ENCODE measurements at regions not wholly inside any gene's neighbourhood (a gene's known extent, or its start where the extent isn't known, plus 50 kb on each side); places are given as distances from the start of the nearest gene placed in this dataset.

- no peak for TF ChIP-seq EZH2phosphoT487 (IDR thresholded peaks at IDR 0.05; ENCODE audit: borderline replicate concordance, low read depth, low read length)
- TF ChIP-seq CTCF (conservative IDR thresholded peaks at IDR 0.05; ENCODE audit: low read length): peak; percentile 77
- ChIA-PET CTCF (ENCODE audit: unreplicated experiment) (no interaction called here), POLR2A (no interaction called here)
- intact Hi-C loops (cut with micrococcal nuclease; ENCODE audit: unreplicated experiment): no loop called here
- Histone ChIP-seq H3K4me2 (ENCODE audit: low read length) (no peak overlapping the region), H3K36me3 (ENCODE audit: insufficient read depth, low read length) (no peaks in the 10 kb centered on the region), H3K27ac (ENCODE audit: low read depth, low read length, poor library complexity, severe bottlenecking) (no peak overlapping the region), H2AFZ (ENCODE audit: low read length) (no peak overlapping the region), H3K9me3 (ENCODE audit: low read length) (no peaks in the 10 kb centered on the region), H3K4me3 (ENCODE audit: low read depth, low read length, poor library complexity, severe bottlenecking) (no peak overlapping the region), H4K20me1 (ENCODE audit: insufficient read depth, low read length) (no peaks in the 10 kb centered on the region), H3K4me1 (ENCODE audit: insufficient read depth, low read length, poor library complexity, severe bottlenecking) (peaks cover 34% of the 10 kb centered on the region), H3K79me2 (ENCODE audit: insufficient read depth, low read depth, low read length) (no peaks in the 10 kb centered on the region), H3K9me2 (ENCODE audit: insufficient read depth, low read length) (no peaks in the 10 kb centered on the region)
- BruUV-seq (replicated peaks): no TSS peak
- DNase-seq (ENCODE audit: low spot score): peak; percentile 41
Observed at GRCh38 chr5:133746834-133747233, 134.5 kb upstream of the FSTL4 start.

GRCh38 chr5:133744960-133745308, 132.6 kb upstream of the FSTL4 start:
- no peak overlapping the region for H3K4me3 ChIP-seq (ENCODE audit: low read depth, low read length, poor library complexity, severe bottlenecking)
- no peak for TF ChIP-seq EZH2phosphoT487 (IDR thresholded peaks at IDR 0.05; ENCODE audit: borderline replicate concordance, low read depth, low read length)
- TF ChIP-seq CTCF (conservative IDR thresholded peaks at IDR 0.05; ENCODE audit: low read length): no peak
- H3K36me3 ChIP-seq (ENCODE audit: insufficient read depth, low read length): no peaks in the 10 kb centered on the region
- no TSS peak for BruUV-seq (replicated peaks)
- ChIA-PET POLR2A (interaction anchor here (1.0 kb wide), 1 partner anchor 83 kb away, joined by 3 read pairs; no protein-coding TSS in a partner anchor), CTCF (ENCODE audit: unreplicated experiment) (no interaction called here)
- no peak overlapping the region for H3K27ac ChIP-seq (ENCODE audit: low read depth, low read length, poor library complexity, severe bottlenecking)
- intact Hi-C loops (cut with micrococcal nuclease; ENCODE audit: unreplicated experiment): loop anchor here (5.0 kb wide), 1 partner anchor 197 kb away; no protein-coding TSS in a partner anchor
- H3K9me2 ChIP-seq (ENCODE audit: insufficient read depth, low read length): no peaks in the 10 kb centered on the region
- H2AFZ ChIP-seq (ENCODE audit: low read length): no peak overlapping the region
- H3K4me1 ChIP-seq (ENCODE audit: insufficient read depth, low read length, poor library complexity, severe bottlenecking): peaks cover 38% of the 10 kb centered on the region
- H3K79me2 ChIP-seq (ENCODE audit: insufficient read depth, low read depth, low read length): no peaks in the 10 kb centered on the region
- no peaks in the 10 kb centered on the region for H4K20me1 ChIP-seq (ENCODE audit: insufficient read depth, low read length)
- DNase-seq (ENCODE audit: low spot score): no peak
- H3K4me2 ChIP-seq (ENCODE audit: low read length): no peak overlapping the region
- H3K9me3 ChIP-seq (ENCODE audit: low read length): no peaks in the 10 kb centered on the region

- ChIA-PET CTCF (ENCODE audit: unreplicated experiment) (interaction anchor here (1.5 kb wide), 1 partner anchor 11 kb away, joined by 5 read pairs; no protein-coding TSS in a partner anchor), POLR2A (interaction anchor here (0.8 to 1.0 kb wide), 3 partner anchors 83 to 190 kb away, joined by 3 to 4 read pairs (median 3); no protein-coding TSS in a partner anchor)
- no peaks in the 10 kb centered on the region for H3K36me3 ChIP-seq (ENCODE audit: insufficient read depth, low read length)
- no TSS peak for BruUV-seq (replicated peaks)
- no peak overlapping the region for H2AFZ ChIP-seq (ENCODE audit: low read length)
- no peak overlapping the region for H3K4me3 ChIP-seq (ENCODE audit: low read depth, low read length, poor library complexity, severe bottlenecking)
- H3K4me1 ChIP-seq (ENCODE audit: insufficient read depth, low read length, poor library complexity, severe bottlenecking): peaks cover 38% of the 10 kb centered on the region
- peak overlapping the region; percentile 13; the same call in 1 of the 2 replicates for H3K4me2 ChIP-seq (ENCODE audit: low read length)
- DNase-seq (ENCODE audit: low spot score): peak; percentile 5
- H4K20me1 ChIP-seq (ENCODE audit: insufficient read depth, low read length): no peaks in the 10 kb centered on the region
- TF ChIP-seq CTCF (conservative IDR thresholded peaks at IDR 0.05; ENCODE audit: low read length): no peak
- TF ChIP-seq EZH2phosphoT487 (IDR thresholded peaks at IDR 0.05; ENCODE audit: borderline replicate concordance, low read depth, low read length): no peak
- H3K9me3 ChIP-seq (ENCODE audit: low read length): no peaks in the 10 kb centered on the region
- H3K79me2 ChIP-seq (ENCODE audit: insufficient read depth, low read depth, low read length): no peaks in the 10 kb centered on the region
- H3K9me2 ChIP-seq (ENCODE audit: insufficient read depth, low read length): no peaks in the 10 kb centered on the region
- H3K27ac ChIP-seq (ENCODE audit: low read depth, low read length, poor library complexity, severe bottlenecking): no peak overlapping the region
- intact Hi-C loops (cut with micrococcal nuclease; ENCODE audit: unreplicated experiment): loop anchor here (5.0 kb wide), 1 partner anchor 198 kb away; no protein-coding TSS in a partner anchor
Observed at GRCh38 chr5:133744051-133744959, 132.0 kb upstream of the FSTL4 start.

All from OCI-LY7 (cell line).